Epithelial cell of esophagus (primary cell): ENCODE measurements at regions not wholly inside any gene's neighbourhood (a gene's known extent, or its start where the extent isn't known, plus 50 kb on each side); places are given as distances from the start of the nearest gene placed in this dataset.

Experiments
- DNase-seq: peaks from one replicate; pipeline ENCODE4 v3.0.0; 2010; ENCODE audit warnings: low read depth
- H3K4me3 ChIP-seq: 2 replicates; pipeline ENCODE4 v1.5.1; 2011; ENCODE audit warnings: mild to moderate bottlenecking, low read length, control low read depth
- CTCF ChIP-seq: IDR thresholded peaks from 2 replicates; pipeline ENCODE4 v1.5.1; 2011; ENCODE audit warnings: low read depth, mild to moderate bottlenecking, low read length, control low read depth, inconsistent platforms; ENCODE audit not compliant: insufficient read depth; ENCODE audit errors: missing control alignments

- H3K4me3 ChIP-seq, result no peak overlapping the region
- no peak for DNase-seq
- TF ChIP-seq CTCF, result no peak
Observed at GRCh38 chr12:131345521-131346436, 365.1 kb upstream of the SFSWAP start.

- DNase-seq, result no peak
- H3K4me3 ChIP-seq, result no peak overlapping the region
- no peak for TF ChIP-seq CTCF
Observed at GRCh38 chr12:131346555-131347344, 364.1 kb upstream of the SFSWAP start.

- no peak for DNase-seq
- H3K4me3 ChIP-seq, result no peak overlapping the region
- no peak for TF ChIP-seq CTCF
Observed at GRCh38 chr12:131347345-131347714, 363.6 kb upstream of the SFSWAP start.

GRCh38 chr12:131347732-131348131, 363.2 kb upstream of the SFSWAP start:
- no peak for DNase-seq
- TF ChIP-seq CTCF, result no peak
- H3K4me3 ChIP-seq, result no peak overlapping the region

GRCh38 chr12:131348231-131348630, 362.7 kb upstream of the SFSWAP start:
- DNase-seq, result no peak
- H3K4me3 ChIP-seq, result no peak overlapping the region
- no peak for TF ChIP-seq CTCF

GRCh38 chr12:131348646-131349045, 362.2 kb upstream of the SFSWAP start:
- TF ChIP-seq CTCF, result no peak
- DNase-seq, result no peak
- no peak overlapping the region for H3K4me3 ChIP-seq
